ENCODE measurements at regions not wholly inside any gene's neighbourhood (a gene's known extent, or its start where the extent isn't known, plus 50 kb on each side); places are given as distances from the start of the nearest gene placed in this dataset.
"Not testable (repeated sequence)": the region's sequence is repeated elsewhere in the genome, so short reads cannot be mapped to it uniquely, and the experiment has no call there.

DNA sequence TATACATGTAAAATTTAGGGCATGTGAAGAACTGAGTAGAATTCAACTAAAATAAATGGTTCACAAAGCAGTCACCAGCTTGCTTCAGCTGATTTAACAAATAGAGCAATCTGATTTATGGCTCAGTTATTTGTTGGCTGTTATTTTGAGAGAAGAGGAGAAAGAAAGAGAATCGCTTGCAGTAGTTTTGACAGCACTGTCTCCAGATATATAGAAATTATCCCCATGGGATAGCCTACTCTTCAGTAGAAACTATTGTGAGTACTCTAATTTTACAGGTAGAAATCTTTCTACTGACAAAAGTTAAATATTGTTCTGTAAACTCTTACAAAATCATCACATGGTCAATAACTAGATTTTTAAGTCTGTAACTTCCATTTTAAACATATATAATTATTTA lies 1098.2 kb downstream of the MRPL39 start:
- DNase-seq (ENCODE audit: low spot score): no peak

DNA sequence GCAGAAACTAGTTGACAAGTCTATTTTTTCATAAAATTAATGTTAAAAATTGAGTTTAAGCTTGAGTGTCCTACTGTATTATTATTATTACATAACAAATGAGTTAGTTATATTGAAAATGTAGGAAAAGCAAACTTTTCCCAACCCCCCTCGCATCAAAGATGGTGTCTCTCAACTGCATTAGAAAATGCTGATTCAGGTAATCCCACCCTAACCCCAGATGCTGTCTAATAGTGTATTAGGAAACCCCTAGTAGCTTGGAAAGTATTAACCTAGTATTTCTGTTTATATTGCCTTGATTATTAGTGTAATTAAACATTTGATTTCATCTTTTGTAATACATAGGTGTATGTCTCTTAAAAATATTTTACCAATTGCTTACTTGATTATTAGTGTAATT lies 1120.3 kb downstream of the MRPL39 start:
- DNase-seq (ENCODE audit: low spot score): no peak

DNA sequence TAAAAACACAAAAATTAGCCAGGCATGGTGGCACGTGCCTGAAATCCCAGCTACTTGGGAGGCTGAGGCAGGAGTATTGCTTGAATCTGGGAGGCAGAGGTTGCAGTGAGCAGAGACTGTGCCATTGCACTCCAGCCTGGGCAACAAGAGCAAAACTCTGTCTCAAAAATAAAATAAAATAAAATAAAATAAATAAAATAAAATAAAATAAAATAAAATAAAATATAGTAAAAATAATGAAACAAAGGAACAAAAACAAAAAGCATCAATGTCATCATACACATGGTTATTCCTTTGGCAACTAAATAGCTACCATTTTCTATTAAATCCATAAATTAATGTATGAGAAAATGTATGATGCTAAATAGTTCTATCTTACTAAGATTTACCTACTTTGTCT lies 1123.9 kb downstream of the MRPL39 start:
- DNase-seq (ENCODE audit: low spot score): not testable (repeated sequence)

DNA sequence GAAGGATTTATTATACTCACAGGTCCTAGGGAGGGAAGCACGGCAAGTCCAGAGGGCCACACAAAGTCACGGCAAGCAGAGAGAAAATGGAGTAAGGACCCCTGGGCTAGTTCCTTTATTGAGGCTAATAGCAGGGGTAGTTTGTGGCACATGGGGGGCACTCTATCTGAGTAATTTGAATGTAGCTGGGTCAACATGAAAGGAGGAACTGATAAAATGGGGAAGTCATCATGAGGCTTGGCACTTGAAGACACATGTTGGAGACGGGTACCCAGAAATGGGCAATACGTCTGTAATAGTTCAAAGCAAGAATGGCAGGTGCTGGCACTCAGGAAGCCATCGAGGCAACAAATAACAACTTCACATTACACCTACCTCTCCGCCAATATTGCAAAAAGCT lies 1136.4 kb downstream of the MRPL39 start:
- DNase-seq (ENCODE audit: low spot score): no peak

DNA sequence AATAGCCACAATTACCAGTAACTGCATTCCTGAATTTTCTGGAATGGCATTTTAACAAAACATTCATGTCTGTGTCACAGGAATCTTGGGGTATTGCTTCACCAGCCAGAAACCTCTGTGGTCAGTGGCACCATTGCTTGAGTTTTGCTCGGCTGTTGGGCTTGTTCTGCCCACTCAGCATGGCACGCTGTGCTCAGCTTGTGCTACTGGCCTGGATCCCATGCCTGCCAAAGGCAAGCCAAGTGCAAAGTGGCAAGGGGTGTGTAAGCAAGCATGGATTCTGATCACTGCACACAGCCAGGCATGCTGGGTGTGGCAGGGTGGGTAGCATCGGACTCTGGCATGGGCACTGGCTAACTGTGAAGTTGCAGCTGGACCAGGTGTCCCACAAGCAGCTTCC lies 1150.9 kb downstream of the MRPL39 start:
- DNase-seq (ENCODE audit: low spot score): no peak

DNA sequence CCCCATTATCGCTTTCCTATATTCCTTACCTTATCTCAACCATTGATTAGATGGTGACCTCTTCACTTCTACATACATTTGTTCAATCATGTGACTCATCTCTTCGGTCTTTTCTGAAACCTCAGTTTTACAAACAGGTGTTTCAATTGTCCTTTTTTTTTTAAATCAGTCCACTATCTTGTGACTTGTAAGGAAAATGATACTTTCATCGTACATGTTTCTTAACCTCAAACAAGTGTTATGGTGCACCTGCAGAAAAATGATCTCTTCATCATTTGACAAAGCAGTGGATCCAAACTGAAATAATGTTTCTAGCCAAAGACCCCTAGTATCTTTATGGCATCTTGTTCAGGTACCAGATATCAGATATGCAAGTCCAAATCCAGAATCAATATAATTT lies 1157.2 kb downstream of the MRPL39 start:
- DNase-seq (ENCODE audit: low spot score): no peak

DNA sequence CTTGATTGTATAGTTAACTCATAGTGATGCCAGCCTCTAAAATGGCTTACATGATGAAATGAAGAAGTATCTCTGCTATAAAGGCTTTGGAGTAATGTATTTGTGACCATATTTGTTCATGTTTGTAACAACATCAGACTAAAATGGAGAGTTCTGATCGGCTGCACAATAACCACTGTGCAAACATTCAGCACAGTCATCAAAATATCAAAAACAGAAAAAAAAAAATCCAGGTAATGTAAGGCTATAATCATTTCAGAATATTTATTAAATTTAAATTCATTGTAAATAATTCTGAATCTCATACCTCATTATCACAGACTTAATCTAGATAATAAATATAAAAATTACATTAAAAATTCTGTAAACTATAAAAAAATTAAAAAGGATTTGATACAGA lies 1161.8 kb downstream of the MRPL39 start:
- DNase-seq (ENCODE audit: low spot score): no peak

DNA sequence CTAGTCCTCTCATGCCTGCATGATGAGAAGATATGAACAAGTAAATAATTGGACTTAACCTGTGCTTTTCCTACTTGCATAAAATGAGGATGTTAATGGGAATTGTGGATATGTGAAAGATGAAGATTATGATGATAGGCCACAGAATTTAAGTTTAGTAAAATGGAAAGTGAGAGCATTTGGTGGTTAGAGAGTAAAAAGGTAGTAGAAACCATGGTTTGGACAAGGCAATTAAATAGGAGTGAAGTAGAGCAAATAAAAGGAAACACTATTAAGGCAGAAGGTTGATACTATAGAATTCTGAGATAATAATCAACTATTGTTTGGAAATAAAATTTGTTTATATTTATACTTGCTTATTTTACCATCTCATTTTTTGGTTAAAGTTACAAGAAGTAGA lies 1162.5 kb downstream of the MRPL39 start:
- DNase-seq (ENCODE audit: low spot score): no peak

DNA sequence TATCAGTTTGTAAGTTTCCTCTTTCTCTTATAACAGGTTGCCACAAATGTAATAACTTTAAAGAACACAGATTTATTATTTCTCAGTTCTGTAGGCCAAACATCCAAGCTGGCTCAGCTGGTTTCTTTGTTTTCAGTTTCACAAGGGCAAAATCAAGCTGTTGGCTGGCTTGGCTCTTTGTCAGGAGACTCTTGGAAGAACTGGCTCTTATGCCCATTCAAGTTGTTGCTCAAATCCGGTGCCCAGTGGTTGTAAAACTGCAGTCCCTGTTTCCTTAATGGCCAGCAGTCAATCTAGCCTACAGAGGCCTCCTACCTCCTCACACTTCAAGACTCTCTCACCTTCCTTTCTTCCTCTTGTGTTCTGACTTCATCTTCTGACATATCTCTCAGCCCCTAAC lies 1171.0 kb downstream of the MRPL39 start:
- no peak for DNase-seq (ENCODE audit: low spot score)

DNA sequence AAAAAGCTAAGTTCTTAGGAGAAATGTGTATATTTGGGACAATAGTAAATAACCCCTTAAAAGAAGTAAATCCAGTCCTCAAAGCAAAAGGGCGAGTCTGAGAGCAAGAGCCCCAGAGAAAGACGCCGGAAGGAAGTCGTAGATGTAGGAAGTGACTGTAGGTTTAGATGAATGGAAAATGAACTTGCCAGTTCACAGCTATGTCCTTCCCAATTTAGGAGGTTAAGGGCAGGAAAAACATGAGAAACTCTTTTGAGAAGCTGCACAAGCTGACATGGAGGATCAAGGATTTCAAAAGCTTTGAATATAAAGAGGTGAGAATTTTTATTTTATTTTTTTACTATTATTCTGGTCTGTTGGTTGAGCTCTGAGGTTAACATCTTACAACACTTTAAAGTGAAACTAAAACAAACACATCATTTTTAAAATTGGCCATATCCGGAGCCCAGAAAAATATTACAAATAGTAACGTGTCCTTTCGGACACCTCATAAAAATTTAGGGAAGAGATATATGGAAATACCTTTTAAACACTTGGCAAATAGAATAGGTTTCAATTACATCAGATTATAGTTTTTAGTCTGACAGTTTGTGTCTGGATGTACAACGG lies 1178.6 kb downstream of the MRPL39 start:
- no peak for DNase-seq (ENCODE audit: low spot score)

DNA sequence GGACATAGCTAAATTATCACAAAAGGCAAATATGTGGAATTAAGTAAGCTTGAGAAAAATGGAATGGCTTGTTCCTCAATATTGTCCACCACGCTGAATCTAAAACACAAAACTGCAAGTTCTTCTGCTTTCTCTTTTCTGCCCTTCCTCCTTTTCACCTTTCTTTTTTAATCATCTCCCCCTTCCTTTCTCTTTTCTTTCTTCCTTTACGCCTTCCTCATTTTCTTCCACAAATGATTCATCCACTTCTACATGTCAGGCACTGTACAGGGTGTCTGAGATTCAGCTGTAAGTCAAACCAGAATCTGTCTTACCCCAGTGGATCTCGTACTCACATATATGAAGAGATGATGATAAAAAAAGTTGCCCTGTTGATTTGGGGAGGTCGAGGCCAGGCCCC lies 1182.5 kb downstream of the MRPL39 start:
- no peak for DNase-seq (ENCODE audit: low spot score)

DNA sequence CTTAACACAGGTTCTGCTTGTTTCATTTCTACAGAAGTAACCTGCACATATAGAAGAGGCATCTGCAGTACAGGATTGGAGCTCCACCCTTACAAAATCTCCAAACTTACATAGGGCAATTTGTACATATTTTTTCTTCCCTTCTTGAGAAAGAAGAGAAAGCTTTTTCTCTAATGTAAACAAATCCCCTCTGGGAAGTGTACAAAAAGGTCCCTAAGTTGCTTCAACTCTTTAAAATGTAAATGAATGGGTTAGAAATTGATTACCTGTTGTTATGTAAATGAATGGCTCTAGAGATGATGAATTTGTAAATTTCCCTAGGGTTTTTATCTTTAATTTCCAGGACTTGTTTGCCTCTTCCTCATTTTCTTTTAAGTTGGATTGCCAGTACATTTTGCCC lies 1183.7 kb downstream of the MRPL39 start:
- DNase-seq (ENCODE audit: low spot score): no peak

DNA sequence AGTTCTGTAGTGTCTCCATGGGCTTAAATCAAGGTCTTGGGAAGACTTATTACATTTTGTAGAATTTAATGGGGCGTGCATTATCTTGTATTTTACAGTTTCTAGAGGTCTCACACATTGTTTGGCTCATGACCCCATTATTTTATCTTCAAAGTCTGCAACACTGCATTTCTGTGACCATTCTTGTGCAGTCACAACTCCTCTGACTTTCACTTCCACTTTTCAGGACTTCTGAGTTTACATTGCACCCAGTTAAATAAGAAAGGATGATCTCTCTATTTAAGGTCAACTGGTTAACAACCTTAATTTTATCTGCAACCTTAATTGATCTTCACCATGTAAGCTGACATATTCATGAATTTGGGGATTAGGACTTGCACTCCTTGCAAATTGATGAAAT lies 1186.6 kb downstream of the MRPL39 start:
- DNase-seq (ENCODE audit: low spot score): no peak

DNA sequence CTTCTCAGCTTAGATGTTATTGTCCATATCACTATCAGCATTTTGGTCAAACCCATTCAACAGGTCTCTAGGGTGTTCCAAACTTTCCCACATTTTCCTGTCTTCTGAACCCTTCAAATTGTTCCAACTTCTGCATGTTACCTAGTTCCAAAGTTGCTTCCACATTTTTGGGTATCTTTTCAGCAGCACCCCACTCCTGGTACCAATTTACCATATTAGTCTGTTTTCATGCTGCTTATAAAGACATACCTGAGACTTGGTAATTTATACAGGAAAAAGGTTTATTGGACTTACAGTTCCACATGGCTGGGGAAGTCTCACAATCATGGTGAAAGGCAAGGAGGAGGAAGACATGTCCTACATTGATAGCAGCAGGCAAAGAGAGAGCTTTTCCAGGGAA lies 1187.6 kb downstream of the MRPL39 start:
- DNase-seq (ENCODE audit: low spot score): not testable (repeated sequence)

DNA sequence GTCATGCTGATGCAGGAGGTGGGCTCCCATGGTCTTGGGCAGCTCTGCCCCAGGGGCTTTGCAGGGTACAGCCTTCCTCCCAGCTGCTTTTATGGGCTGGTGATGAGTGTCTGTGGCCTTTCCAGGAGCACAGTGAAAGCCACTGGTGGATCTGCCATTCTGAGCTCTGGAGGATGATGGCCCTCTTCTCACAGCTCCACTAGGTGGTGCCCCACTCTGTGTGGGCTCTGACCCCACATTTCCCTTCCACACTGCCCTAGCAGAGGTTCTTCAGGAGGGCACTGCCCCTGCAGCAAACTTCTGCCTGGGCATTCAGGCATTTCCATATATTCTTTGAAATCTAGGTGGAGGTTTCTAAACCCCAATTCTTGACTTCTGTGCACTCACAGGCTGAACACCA lies 1188.6 kb downstream of the MRPL39 start:
- DNase-seq (ENCODE audit: low spot score): no peak

DNA sequence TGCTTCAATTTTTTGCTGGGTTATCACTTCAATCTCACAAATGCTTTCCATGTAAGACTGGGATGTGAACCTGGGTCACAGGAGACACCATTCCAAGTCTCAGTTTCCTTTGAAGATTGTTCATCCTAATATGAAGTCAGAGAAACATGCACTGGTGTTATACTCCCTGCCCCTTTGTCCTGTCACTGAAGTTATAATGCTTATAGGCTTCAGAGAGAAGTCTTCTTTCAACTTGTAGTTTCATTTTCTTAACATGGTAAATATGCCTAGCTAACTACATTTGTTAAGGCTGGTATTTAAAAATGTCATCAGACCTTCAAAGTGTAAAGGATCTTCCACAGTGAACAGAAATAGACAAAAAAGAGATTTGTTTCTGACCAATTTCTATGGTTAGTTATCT lies 1195.9 kb downstream of the MRPL39 start:
- no peak for DNase-seq (ENCODE audit: low spot score)

DNA sequence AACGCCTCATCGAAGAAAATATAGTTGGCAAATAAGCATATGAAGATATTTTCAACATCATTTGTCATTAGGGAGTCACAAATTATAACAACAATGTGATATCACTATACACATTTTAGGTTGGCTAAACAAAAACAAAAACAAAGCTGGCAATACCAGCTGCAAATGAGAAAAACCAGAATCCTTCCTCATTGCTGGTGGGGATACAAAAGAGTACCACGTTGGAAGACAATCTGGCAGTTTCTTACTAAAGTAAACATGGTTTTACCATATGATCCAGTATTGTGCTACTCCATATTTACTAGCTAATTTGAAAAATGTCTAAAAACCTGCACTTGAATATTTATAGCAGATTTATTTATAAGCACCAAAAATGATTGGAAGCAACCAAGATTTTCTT lies 1204.1 kb downstream of the MRPL39 start:
- DNase-seq (ENCODE audit: low spot score): no peak

DNA sequence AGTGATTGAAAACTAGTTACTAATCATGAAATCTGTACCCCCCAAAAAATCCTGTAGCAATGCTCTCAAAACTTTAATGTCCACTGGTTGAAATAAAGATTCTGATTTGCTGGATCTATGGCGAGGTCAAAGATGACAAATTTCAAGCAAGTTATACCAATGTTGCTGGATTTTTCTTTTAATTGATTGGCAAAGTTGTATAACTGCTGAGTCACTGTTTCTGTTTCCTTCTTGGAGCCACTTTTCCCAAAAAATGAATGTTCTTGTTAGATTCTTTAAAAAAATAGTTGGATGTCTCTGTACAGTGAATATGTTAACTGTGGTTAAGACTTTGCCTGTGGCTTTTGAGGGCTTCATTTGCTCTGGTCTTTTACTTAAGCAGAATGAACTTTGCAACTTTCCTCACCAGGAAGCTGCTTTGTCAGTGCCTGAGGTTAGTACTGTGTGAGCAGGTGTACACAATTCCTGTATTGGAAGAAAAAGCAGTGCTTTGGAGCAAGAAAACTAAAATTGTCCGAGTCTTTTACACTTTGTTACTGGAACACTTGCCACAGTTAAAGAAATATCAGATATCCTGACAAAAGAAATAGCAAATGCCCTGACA lies 1211.9 kb downstream of the MRPL39 start:
- no peak for DNase-seq (ENCODE audit: low spot score)

DNA sequence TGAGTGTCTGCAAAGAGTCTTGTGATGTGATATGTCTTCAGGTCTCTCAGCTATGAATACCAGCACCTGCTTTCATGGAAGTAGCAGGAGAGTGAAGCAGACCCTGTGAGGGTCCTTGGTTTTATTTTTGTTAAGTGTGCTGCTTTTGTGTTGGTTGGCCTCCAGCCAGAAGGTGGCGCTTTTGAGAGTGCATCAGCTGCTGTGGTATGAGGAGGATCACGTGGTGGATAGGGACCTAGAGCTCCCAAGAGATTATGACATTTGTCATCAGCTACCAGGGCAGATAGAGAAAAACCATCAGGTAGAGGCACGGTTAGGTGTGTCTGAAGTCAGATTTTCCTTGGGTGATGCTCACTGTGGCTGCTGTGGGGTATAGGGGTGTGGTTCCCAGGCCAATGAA lies 1232.1 kb downstream of the MRPL39 start:
- no peak for DNase-seq (ENCODE audit: low spot score)

DNA sequence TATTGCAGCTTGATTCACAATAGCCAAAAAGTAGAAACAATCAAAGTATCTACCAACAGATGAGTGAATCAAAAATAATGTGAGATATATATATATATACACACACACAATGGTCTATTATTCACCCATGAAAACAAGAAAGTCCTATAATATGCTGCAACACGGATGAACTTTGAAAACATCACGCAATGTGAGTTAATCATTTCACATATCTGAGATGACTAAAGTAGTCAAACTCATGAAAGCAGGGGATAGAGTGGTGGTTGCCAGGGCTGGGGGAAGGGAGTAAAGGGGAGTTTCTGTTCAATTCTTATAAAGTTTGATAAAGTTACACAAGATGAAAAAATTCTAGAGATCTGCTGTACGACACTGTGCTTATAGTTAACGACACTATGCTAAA lies 1234.8 kb downstream of the MRPL39 start:
- DNase-seq (ENCODE audit: low spot score): no peak

DNA sequence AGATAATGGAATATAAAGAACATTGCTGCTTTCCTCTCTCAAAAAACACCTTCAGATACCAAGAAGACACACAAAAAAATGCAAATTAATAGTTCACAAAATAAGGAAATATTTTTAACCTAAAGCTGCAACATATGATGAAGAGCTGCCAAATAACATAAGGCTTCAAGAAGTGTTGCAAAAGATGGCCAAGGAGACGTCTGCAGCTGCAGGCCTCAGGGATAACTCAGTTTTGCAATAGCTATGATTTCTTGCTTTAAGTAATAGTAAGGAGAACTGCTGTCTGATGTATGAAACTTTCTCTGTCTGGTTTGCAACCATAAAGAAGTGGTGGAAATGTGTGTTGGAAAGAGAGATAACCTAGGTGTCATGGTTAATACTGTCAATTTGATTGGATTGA lies 1237.5 kb downstream of the MRPL39 start:
- DNase-seq (ENCODE audit: low spot score): no peak

DNA sequence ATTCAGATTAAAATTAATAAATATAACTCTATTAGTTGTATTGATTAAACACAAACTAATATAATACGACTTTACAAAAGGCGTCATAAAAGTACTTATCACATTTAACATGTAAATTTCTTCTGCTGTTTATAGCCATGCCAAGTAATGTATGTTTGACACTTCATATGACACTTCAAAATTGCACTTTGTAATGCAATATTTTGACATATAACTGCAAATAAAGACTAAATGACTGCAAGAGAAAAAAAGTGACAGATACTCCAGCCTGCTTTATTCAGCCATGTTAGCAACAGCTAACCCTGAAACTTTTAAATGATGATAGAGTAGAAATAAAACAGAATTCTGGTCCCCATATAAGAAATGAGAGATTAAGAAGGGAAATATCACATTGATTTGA lies 1238.0 kb downstream of the MRPL39 start:
- no peak for DNase-seq (ENCODE audit: low spot score)

DNA sequence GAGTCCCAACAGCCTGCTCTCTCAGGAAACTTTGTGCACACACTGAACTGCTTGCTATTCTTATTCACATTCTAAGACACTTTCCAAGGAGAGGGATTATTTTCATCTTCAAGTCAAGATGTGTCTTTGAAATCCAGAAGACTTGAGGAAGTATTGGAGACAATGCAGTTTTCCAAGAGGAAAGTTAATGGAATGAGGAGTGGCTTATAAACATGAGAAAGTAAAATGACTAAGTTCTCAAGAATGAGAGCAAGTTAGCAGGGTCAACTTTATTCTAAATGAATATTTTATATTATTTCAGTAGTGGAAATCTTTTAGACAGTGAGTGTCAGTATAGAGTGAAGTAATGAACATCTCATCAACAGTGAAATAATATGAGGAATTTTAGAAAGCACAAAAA lies 1239.3 kb downstream of the MRPL39 start:
- no peak for DNase-seq (ENCODE audit: low spot score)

DNA sequence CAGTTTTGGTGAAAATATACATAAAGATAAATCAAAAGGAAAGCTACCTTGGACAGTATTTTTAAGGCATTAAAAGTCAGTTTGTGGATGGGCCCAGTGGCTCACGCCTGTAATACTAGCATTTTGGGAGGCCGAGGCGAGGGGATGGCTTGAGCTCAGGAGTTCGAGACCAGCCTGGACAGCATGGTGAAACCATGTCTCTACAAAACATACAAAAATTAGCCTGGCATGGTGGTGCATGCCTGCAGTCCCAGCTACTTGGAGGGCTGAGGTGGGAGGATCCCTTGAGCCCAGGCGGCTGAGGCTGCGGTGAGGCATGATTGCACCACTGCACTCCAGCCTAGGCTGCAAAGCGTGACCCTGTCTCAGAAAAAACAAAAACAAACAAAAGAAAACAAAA lies 1253.8 kb downstream of the MRPL39 start:
- no peak for DNase-seq (ENCODE audit: low spot score)

DNA sequence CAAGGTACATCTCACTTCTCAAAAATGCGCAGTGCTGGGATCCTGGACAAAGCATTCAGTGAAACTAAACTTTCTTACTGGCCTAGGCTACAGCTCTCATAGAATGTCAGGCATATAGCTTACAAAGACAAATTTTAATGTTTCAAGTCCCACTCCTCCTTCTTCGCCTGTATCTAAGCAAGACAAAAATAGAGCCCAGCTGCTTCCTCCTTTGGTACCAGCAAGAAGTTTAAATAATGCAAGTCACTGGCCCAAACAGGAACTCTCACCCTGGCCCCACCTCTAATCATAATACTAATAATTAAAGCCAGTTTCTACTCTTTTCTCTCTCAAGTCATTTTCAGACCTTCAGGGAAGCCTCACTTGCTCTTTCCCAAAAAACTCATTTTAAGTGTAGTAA lies 1267.9 kb downstream of the MRPL39 start:
- no peak for DNase-seq (ENCODE audit: low spot score)
